ENCODE measurements at regions not wholly inside any gene's neighbourhood (a gene's known extent, or its start where the extent isn't known, plus 50 kb on each side); places are given as distances from the start of the nearest gene placed in this dataset.
"Not testable (repeated sequence)": the region's sequence is repeated elsewhere in the genome, so short reads cannot be mapped to it uniquely, and the experiment has no call there.

DNA sequence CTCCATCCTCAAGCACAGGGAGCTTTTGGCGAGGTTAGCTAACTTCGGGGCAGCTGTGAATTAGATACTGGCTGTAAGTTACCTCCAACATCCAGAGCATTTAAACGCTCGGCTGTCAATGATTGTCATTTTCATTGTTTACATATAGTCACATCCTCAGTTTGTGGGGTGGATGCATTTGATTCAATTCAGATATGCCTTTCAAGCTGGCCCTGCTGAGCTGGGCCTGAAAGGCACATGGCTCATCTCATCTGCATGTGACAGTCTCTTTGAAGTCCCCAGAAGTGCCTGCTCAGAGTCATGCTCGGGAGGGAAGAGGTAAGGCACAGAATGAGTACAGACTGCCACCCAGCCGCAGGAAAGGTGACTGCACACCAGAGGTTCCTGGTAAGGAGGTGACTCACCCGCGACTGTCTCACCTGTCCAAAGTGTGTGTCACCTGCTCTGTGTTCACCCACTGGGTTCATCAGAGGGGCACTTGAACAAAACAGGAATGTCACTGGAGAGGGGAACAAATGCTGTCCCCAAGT is 281.2 kb upstream of the PLGLB2 start:
- H3K36me3 ChIP-seq (ENCODE audit: insufficient read depth, low read length); H3K27me3 Mint-ChIP-seq; POLR2A ChIA-PET (ENCODE audit: partially characterized antibody); H3K27me3 ChIP-seq (ENCODE audit: insufficient read depth, low read length); intact Hi-C loops (cut with micrococcal nuclease); H3K9me3 Mint-ChIP-seq; H3K4me3 ChIP-seq (ENCODE audit: low read length in 2 of 2); H3K9me3 ChIP-seq (ENCODE audit: control insufficient read depth in 1 of 2, low read length in 2 of 2); H3K36me3 Mint-ChIP-seq: not testable (repeated sequence)
- peaks cover 43% of the 10 kb centered on the region for H3K4me1 ChIP-seq (ENCODE audit: insufficient read depth, low read length)
- H3K4me1 Mint-ChIP-seq, result peaks cover 16 to 45% (median 33%) of the 10 kb centered on the region in 4 donors
- H3K27ac Mint-ChIP-seq, result peak overlapping the region; percentile 75 to 92 (median 87)
- H3K27ac ChIP-seq (ENCODE audit: low read depth, low read length), result peak overlapping the region; percentile 21
- H3K4me3 Mint-ChIP-seq, result peak overlapping the region in 2 of 8 donors; percentile 9 to 74
- CTCF ChIA-PET (ENCODE audit: partially characterized antibody), result interaction anchor here (1.3 kb wide), 1 partner anchor 593 kb away, joined by 3 read pairs; no protein-coding TSS in a partner anchor
- peak; percentile 47 to 88 (median 59) for DNase-seq

- H3K9me3 ChIP-seq (ENCODE audit: control insufficient read depth in 1 of 2, low read length in 2 of 2); H3K27me3 Mint-ChIP-seq; POLR2A ChIA-PET (ENCODE audit: partially characterized antibody); H3K4me3 Mint-ChIP-seq; H3K27me3 ChIP-seq (ENCODE audit: insufficient read depth, low read length); H3K9me3 Mint-ChIP-seq; H3K36me3 ChIP-seq (ENCODE audit: insufficient read depth, low read length); H3K36me3 Mint-ChIP-seq; intact Hi-C loops (cut with micrococcal nuclease); H3K27ac ChIP-seq (ENCODE audit: low read depth, low read length); CTCF ChIA-PET (ENCODE audit: partially characterized antibody); H3K4me3 ChIP-seq (ENCODE audit: low read length in 2 of 2); DNase-seq: not testable (repeated sequence)
- H3K27ac Mint-ChIP-seq, result peak overlapping the region in 3 of 7 donors; percentile 17 to 38 (median 23)
- peaks cover 43% of the 10 kb centered on the region for H3K4me1 ChIP-seq (ENCODE audit: insufficient read depth, low read length)
- H3K4me1 Mint-ChIP-seq, result peaks cover 16 to 44% (median 33%) of the 10 kb centered on the region in 4 donors
Observed at GRCh38 chr2:87468429-87468981, 279.4 kb upstream of the PLGLB2 start.

DNA sequence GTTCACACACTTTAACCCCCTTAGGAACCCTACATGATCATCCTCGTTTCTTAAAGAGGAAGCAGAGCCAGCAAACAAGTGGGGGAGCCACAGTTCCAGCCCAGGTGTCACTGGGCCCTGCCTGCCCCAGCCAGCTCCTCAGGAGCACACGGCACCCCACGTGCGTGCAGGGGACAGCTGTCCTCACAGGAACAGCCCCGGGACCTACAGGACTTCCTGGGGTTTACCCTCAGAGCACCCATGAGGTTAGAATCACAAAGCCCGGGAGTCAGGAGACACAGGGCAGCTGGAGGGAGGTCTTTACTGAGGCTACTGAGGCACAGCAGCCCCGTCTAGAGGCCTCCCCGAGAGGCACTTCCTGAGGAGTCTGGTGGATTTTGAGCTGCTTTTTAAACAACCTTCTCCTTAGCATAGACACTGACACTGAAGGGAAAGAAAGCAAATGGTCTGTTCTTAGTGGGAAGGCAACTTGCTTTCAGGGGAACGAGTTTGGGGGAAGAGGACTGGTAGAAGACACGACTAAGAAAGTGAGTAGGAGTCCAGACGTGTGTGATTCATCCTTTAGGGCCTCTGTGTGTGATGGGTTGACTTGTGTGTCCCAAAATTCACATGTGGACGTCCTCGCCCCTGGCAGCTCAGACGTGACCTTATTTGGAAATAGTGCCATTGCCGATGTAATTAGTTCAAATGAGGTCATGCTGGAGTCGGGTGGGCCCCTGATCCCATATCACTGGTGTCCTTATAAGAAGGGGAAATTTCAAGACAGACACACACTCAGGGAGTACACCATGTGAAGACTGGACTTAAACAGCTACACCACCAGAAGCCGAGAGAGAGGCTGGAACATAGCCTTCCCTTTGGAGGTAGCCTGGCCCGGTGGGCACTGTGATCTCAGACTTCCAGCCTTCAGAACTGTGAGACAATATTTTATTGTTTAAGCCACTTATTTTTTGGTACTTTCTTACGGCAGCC is 278.4 kb upstream of the PLGLB2 start:
- H3K4me3 ChIP-seq (ENCODE audit: low read length in 2 of 2); POLR2A ChIA-PET (ENCODE audit: partially characterized antibody); intact Hi-C loops (cut with micrococcal nuclease); H3K36me3 Mint-ChIP-seq; CTCF ChIA-PET (ENCODE audit: partially characterized antibody); H3K36me3 ChIP-seq (ENCODE audit: insufficient read depth, low read length); H3K27me3 ChIP-seq (ENCODE audit: insufficient read depth, low read length); H3K9me3 Mint-ChIP-seq; H3K9me3 ChIP-seq (ENCODE audit: control insufficient read depth in 1 of 2, low read length in 2 of 2); H3K27me3 Mint-ChIP-seq: not testable (repeated sequence)
- Mint-ChIP-seq H3K27ac (peak overlapping the region; percentile 85 to 98 (median 96)), H3K4me1 (peaks cover 14 to 39% (median 29%) of the 10 kb centered on the region in 4 donors), H3K4me3 (peak overlapping the region; percentile 75 to 91 (median 84))
- peak in 2 of 5 donors; percentile 22 to 49 for DNase-seq
- Histone ChIP-seq H3K27ac (ENCODE audit: low read depth, low read length) (peak overlapping the region; percentile 47), H3K4me1 (ENCODE audit: insufficient read depth, low read length) (peaks cover 43% of the 10 kb centered on the region)

DNA sequence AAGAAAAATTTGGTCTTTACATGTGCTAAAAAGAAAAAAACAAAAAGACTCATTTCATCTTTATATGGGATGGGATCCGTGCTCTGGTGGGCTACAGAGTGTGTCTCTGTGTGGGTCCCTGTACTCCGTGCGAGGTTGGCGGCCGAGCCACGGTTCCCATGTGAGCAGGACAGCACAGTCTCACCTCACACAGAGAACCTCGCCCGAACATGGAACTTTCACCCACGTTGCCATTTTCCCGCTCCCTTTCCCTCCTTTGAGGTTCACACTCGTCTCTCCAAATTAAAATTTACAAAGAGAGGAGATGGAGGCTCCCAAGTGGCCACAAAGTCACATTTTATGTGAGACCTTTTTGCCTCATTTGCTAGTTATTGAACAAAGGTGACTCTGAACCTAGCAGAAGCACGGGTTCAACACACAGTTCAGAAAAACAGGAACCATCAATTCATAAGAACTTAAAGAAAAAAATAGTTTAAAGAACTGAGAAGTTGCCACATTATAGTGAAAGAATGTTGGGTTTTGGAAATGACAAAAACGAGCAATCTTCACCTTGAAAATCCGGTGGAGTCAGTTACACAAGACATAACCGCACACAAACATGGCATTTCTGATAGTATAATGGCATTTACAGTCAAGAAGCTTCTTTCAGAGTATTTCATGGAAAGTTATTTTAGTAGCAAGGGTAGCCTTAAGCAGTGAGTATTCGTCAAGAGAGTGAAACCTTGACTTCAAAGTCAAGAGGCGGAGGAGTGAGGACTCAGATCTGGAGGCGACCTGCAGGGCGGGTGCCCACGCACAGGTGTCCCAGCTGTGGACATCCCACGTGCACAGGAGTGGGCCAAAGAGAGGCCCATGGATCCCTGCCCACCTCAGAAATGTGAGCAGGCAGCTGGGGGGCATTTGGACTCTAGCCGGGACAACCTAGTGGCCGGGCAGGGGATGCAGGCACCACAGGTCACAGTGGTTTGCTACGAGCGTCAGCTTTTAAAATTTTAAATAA is 277.2 kb upstream of the PLGLB2 start:
- CTCF ChIA-PET (ENCODE audit: partially characterized antibody); H3K9me3 Mint-ChIP-seq; H3K36me3 ChIP-seq (ENCODE audit: insufficient read depth, low read length); intact Hi-C loops (cut with micrococcal nuclease); DNase-seq; H3K36me3 Mint-ChIP-seq; H3K27me3 ChIP-seq (ENCODE audit: insufficient read depth, low read length); POLR2A ChIA-PET (ENCODE audit: partially characterized antibody); H3K27me3 Mint-ChIP-seq; H3K9me3 ChIP-seq (ENCODE audit: control insufficient read depth in 1 of 2, low read length in 2 of 2): not testable (repeated sequence)
- Histone ChIP-seq H3K27ac (ENCODE audit: low read depth, low read length) (peak overlapping the region; percentile 51), H3K4me3 (ENCODE audit: low read length in 2 of 2) (peak overlapping the region in 1 of 2 donors; percentile 9), H3K4me1 (ENCODE audit: insufficient read depth, low read length) (peaks cover 38% of the 10 kb centered on the region)
- H3K4me1 Mint-ChIP-seq, result peaks cover 14 to 36% (median 23%) of the 10 kb centered on the region in 4 donors
- H3K27ac Mint-ChIP-seq, result peak overlapping the region; percentile 80 to 97 (median 90)
- peak overlapping the region; percentile 66 to 91 (median 84) for H3K4me3 Mint-ChIP-seq

GRCh38 chr2:87471478-87471877 is 276.4 kb upstream of the PLGLB2 start:
- peak overlapping the region in 6 of 8 donors; percentile 66 to 87 (median 82) for H3K4me3 Mint-ChIP-seq
- POLR2A ChIA-PET (ENCODE audit: partially characterized antibody), result not testable (repeated sequence)

GRCh38 chr2:87476223-87476872 is 271.5 kb upstream of the PLGLB2 start:
- peak overlapping the region; percentile 48 for H3K27ac ChIP-seq (ENCODE audit: low read depth, low read length)
- H3K4me1 ChIP-seq (ENCODE audit: insufficient read depth, low read length); CTCF ChIA-PET (ENCODE audit: partially characterized antibody); H3K27me3 ChIP-seq (ENCODE audit: insufficient read depth, low read length); H3K36me3 ChIP-seq (ENCODE audit: insufficient read depth, low read length); H3K9me3 Mint-ChIP-seq; H3K27me3 Mint-ChIP-seq; H3K9me3 ChIP-seq (ENCODE audit: control insufficient read depth in 1 of 2, low read length in 2 of 2); intact Hi-C loops (cut with micrococcal nuclease); DNase-seq; H3K36me3 Mint-ChIP-seq; POLR2A ChIA-PET (ENCODE audit: partially characterized antibody); H3K4me3 ChIP-seq (ENCODE audit: low read length in 2 of 2): not testable (repeated sequence)
- H3K4me3 Mint-ChIP-seq, result peak overlapping the region in 6 of 8 donors; percentile 20 to 78 (median 56)
- H3K4me1 Mint-ChIP-seq, result peaks cover 11 to 21% (median 16%) of the 10 kb centered on the region in 4 donors
- H3K27ac Mint-ChIP-seq, result peak overlapping the region; percentile 36 to 98 (median 93)

More at GRCh38 chr2:87471478-87471877, 276.4 kb upstream of the PLGLB2 start:
- H3K27me3 ChIP-seq (ENCODE audit: insufficient read depth, low read length); H3K36me3 ChIP-seq (ENCODE audit: insufficient read depth, low read length); DNase-seq; H3K36me3 Mint-ChIP-seq; H3K27me3 Mint-ChIP-seq; H3K4me3 ChIP-seq (ENCODE audit: low read length in 2 of 2); CTCF ChIA-PET (ENCODE audit: partially characterized antibody); H3K9me3 ChIP-seq (ENCODE audit: control insufficient read depth in 1 of 2, low read length in 2 of 2); H3K9me3 Mint-ChIP-seq; intact Hi-C loops (cut with micrococcal nuclease): not testable (repeated sequence)
- H3K27ac ChIP-seq (ENCODE audit: low read depth, low read length), result peak overlapping the region; percentile 51
- peaks cover 32% of the 10 kb centered on the region for H3K4me1 ChIP-seq (ENCODE audit: insufficient read depth, low read length)
- peaks cover 13 to 37% (median 24%) of the 10 kb centered on the region in 4 donors for H3K4me1 Mint-ChIP-seq
- H3K27ac Mint-ChIP-seq, result peak overlapping the region in 3 of 7 donors; percentile 85 to 95 (median 91)
